HepG2 (cell line): ENCODE measurements at regions not wholly inside any gene's neighbourhood (a gene's known extent, or its start where the extent isn't known, plus 50 kb on each side); places are given as distances from the start of the nearest gene placed in this dataset.

ENCODE experiments used
- AFF4 ChIP-seq: sonication (generic); formaldehyde crosslinking; IDR thresholded peaks from 2 replicates; pipeline ENCODE4 v1.4.0; 2020; ENCODE audit warnings: missing genetic modification reagents
- HMGXB4 ChIP-seq, 2 experiments: sonication (generic) in 1 of 2; formaldehyde crosslinking in 1 of 2; IDR thresholded peaks; 2 replicates each; pipeline versions ENCODE4 v1.4.0 to v1.6.1; 2018 to 2020; ENCODE audit warnings: missing genetic modification reagents in 2 of 2, borderline replicate concordance in 1 of 2, low read depth in 1 of 2, mild to moderate bottlenecking in 1 of 2, missing biosample characterization in 1 of 2
- KDM2A ChIP-seq: sonication (generic); formaldehyde crosslinking; IDR thresholded peaks from 2 replicates; pipeline ENCODE4 v1.4.0; 2020; ENCODE audit warnings: low read depth, missing genetic modification reagents, borderline replicate concordance
- LCORL ChIP-seq, 2 experiments: fragments of 450-650 bp in 1 of 2; sonication (generic) in 1 of 2; formaldehyde crosslinking in 1 of 2; IDR thresholded peaks; 2 replicates each; pipeline versions ENCODE4 v1.5.0 to v1.6.1; 2017 to 2020; ENCODE audit warnings: antibody characterized with exemption in 1 of 2, missing genetic modification reagents in 1 of 2
- ZNF263 ChIP-seq: sonication (generic); formaldehyde crosslinking; IDR thresholded peaks from 2 replicates; pipeline ENCODE4 v1.4.0; 2020; ENCODE audit warnings: missing genetic modification reagents
- ZNF574 ChIP-seq: sonication (generic); formaldehyde crosslinking; IDR thresholded peaks from 2 replicates; pipeline ENCODE4 v1.4.0; 2020; ENCODE audit warnings: missing genetic modification reagents

- TF ChIP-seq HMGXB4 (CRISPR knock-in tag; IDR thresholded peaks at IDR 0.05; ENCODE audit: borderline replicate concordance in 1 of 2, low read depth in 1 of 2) (no peak), ZNF574 (no peak), AFF4 (CRISPR knock-in tag) (no peak), KDM2A (CRISPR knock-in tag) (no peak), LCORL (IDR thresholded peaks at IDR 0.05) (no peak), LCORL (CRISPR knock-in tag; IDR thresholded peaks at IDR 0.05) (no peak), ZNF263 (CRISPR knock-in tag) (no peak)
Observed at GRCh38 chr1:163421701-163422100, 99.9 kb downstream of the NUF2 start.
